Activated CD4-positive, alpha-beta memory T cell treated with anti-CD3 and anti-CD28 coated beads for 36 hours (primary cell): ENCODE measurements at regions not wholly inside any gene's neighbourhood (a gene's known extent, or its start where the extent isn't known, plus 50 kb on each side); places are given as distances from the start of the nearest gene placed in this dataset.
"Not testable (repeated sequence)": the region's sequence is repeated elsewhere in the genome, so short reads cannot be mapped to it uniquely, and the experiment has no call there.

Experiments
- CTCF ChIA-PET: fragments of 350-600 bp; sonication (Branson Sonifier 250); formaldehyde crosslinking; loops from one replicate; lab custom pipeline; 2021; ENCODE audit warnings: antibody characterized with exemption, inconsistent platforms; lab: Charles Lee
- POLR2A ChIA-PET: fragments of 350-600 bp; sonication (Branson Sonifier 250); formaldehyde crosslinking; loops from one replicate; lab custom pipeline; 2021; ENCODE audit warnings: antibody characterized with exemption; lab: Charles Lee
- DNase-seq: peaks from one replicate; pipeline ENCODE4 v3.0.0-alpha.2; 2020
- H3K27ac Mint-ChIP-seq: one replicate; pipeline ENCODE4 v1.8.0; 2021; ENCODE audit warnings: mixed read lengths
- H3K27me3 Mint-ChIP-seq: one replicate; pipeline ENCODE4 v1.8.0; 2021; ENCODE audit warnings: mixed read lengths
- H3K36me3 Mint-ChIP-seq: one replicate; pipeline ENCODE4 v1.8.0; 2021; ENCODE audit warnings: mixed read lengths
- H3K4me1 Mint-ChIP-seq: one replicate; pipeline ENCODE4 v1.8.0; 2021; ENCODE audit warnings: low read depth, mixed read lengths
- H3K4me3 Mint-ChIP-seq: one replicate; pipeline ENCODE4 v1.8.0; 2021; ENCODE audit warnings: mild to moderate bottlenecking, mixed read lengths
- H3K9me3 Mint-ChIP-seq: one replicate; pipeline ENCODE4 v1.8.0; 2021; ENCODE audit warnings: mixed read lengths
- intact Hi-C: fragments of 100-400 bp; cut with micrococcal nuclease; formaldehyde crosslinking; loops from one replicate; pipeline ENCODE4 v1.15.1; 2023

DNA sequence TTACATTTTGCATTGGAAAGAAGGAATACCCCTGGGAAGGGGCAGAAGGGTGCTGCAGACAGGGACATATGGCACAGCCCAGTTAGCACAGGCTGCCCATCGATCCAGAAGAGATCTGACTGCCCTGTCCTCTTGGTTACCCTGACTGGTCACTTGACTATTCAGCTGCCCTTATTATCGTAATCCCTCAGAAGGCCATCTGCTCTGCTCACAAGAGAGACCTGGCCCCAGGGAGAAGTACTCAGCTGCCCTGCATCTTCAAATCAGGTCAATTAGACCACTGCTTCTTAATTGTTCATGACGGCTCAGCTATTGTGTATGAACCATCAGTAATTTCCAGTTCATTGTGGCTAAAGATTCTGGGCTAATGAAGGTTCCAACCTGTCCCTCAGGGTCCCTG, 345.0 kb downstream of the TLE1 start:
- POLR2A ChIA-PET, result no interaction called here
- intact Hi-C loops, result no loop called here

DNA sequence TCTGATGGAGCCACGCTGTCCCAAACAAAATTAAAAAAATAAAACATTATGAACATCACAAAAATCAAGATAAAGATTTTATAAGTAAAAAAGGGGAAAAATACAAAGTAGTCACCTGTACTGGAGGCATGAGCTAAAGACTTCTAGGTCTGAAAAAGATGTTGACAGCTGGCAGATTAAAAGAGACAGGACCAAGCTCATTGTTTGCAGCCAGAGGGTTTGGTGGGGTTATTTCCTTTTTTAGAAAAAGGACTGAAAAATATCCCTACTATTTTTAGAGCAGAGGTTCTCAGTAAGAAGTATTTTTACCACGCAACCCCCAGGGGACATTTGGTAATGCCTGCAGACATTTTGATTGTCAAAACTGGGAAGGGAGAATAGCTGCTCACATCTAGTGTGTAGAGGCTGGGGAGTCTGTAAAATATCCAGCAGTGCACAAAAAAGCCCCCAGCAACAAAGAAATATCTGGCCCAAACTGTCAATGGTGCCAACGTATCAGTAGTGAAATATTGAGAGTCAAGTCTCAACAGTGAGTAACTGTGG, 353.4 kb downstream of the TLE1 start:
- CTCF ChIA-PET, result no interaction called here
- no peaks in the 10 kb centered on the region for H3K36me3 Mint-ChIP-seq
- no peak overlapping the region for H3K4me3 Mint-ChIP-seq
- no peak for DNase-seq
- no peak overlapping the region for H3K27ac Mint-ChIP-seq
- peaks cover 36% of the 10 kb centered on the region for H3K9me3 Mint-ChIP-seq
- intact Hi-C loops, result no loop called here
- POLR2A ChIA-PET, result no interaction called here
- H3K27me3 Mint-ChIP-seq, result no peaks in the 10 kb centered on the region
- no peaks in the 10 kb centered on the region for H3K4me1 Mint-ChIP-seq

More for the DNA sequence above, 345.0 kb downstream of the TLE1 start:
- no peak for DNase-seq
- H3K9me3 Mint-ChIP-seq, result peaks cover 22% of the 10 kb centered on the region
- no peak overlapping the region for H3K4me3 Mint-ChIP-seq
- H3K27me3 Mint-ChIP-seq, result no peaks in the 10 kb centered on the region
- H3K27ac Mint-ChIP-seq, result no peak overlapping the region
- CTCF ChIA-PET, result no interaction called here
- H3K36me3 Mint-ChIP-seq, result no peaks in the 10 kb centered on the region
- no peaks in the 10 kb centered on the region for H3K4me1 Mint-ChIP-seq

DNA sequence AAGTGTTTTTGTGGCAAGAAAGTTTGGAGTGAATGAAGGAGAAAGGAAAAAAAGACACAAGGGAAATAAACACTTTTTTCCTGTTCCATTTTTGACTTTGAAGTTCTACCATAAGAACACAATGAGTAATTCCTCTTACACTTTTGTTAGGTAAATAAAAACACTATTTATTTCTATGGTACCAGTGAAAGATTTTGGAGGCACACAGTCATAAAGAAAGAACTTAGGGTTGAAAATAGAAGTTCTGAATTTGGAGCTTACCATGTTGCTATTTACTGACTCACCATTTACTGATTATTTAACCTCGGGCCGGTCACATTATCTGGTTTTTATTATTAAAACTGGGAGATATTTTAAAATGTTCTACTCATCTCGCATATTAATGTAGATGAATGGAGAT, 367.8 kb downstream of the TLE1 start:
- Mint-ChIP-seq H3K27ac (no peak overlapping the region), H3K9me3 (peaks cover 28% of the 10 kb centered on the region), H3K4me3 (no peak overlapping the region), H3K27me3 (no peaks in the 10 kb centered on the region), H3K4me1 (no peaks in the 10 kb centered on the region), H3K36me3 (no peaks in the 10 kb centered on the region)
- CTCF ChIA-PET, result no interaction called here
- intact Hi-C loops, result no loop called here
- POLR2A ChIA-PET, result no interaction called here
- no peak for DNase-seq

DNA sequence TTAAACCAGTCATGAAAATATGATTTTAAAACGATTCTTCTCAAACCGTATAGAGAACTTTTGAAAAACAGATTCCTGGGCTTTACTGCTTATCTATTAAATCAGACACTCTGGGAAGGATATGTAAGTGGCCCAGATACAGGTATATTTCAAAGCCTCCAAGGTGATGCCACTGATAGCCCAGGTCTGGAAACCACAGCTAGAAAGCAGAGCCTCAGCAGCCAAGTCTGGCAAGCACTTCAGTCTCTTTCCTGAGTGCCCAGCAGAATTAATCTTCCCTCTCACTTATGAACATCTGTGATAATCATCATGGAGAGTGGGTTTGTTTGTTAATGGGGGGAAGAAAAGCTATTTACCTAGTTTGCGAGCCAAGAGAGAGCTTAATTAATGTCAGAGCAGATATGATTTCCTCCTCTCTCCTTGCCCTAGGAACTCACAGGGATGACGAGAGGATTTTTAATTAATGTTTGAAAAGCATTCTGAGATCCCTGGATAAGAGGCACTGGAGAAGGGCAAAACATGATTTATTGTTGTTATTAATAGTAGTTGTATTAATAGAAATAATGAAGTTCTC, 368.4 kb downstream of the TLE1 start:
- Mint-ChIP-seq H3K4me3 (no peak overlapping the region), H3K36me3 (no peaks in the 10 kb centered on the region), H3K4me1 (no peaks in the 10 kb centered on the region), H3K27ac (no peak overlapping the region), H3K9me3 (peaks cover 25% of the 10 kb centered on the region), H3K27me3 (no peaks in the 10 kb centered on the region)
- intact Hi-C loops, result no loop called here
- CTCF ChIA-PET, result no interaction called here
- DNase-seq, result no peak
- POLR2A ChIA-PET, result no interaction called here

DNA sequence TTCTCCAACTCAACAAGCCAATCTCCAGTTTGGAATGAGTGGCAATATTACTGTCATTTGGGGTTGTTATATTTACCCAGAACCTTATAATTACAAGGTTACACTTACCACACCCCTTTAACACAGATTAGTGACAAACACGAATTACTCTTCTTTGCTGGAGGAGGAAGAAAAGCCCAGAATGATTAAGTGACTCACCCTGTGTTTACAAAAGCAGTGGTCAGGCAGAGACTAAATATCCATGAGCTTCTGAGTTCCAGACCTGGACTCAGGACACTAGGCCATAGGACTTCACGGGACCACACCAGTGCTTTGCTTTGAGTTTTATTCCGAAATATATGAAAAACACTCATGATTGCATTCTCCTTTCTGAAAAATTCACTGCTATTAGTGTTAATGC, 370.8 kb downstream of the TLE1 start:
- no peaks in the 10 kb centered on the region for H3K4me1 Mint-ChIP-seq
- no peak overlapping the region for H3K4me3 Mint-ChIP-seq
- H3K9me3 Mint-ChIP-seq, result peaks cover 39% of the 10 kb centered on the region
- no peaks in the 10 kb centered on the region for H3K27me3 Mint-ChIP-seq
- ChIA-PET CTCF (no interaction called here), POLR2A (no interaction called here)
- no peaks in the 10 kb centered on the region for H3K36me3 Mint-ChIP-seq
- DNase-seq, result no peak
- no peak overlapping the region for H3K27ac Mint-ChIP-seq
- intact Hi-C loops, result no loop called here

DNA sequence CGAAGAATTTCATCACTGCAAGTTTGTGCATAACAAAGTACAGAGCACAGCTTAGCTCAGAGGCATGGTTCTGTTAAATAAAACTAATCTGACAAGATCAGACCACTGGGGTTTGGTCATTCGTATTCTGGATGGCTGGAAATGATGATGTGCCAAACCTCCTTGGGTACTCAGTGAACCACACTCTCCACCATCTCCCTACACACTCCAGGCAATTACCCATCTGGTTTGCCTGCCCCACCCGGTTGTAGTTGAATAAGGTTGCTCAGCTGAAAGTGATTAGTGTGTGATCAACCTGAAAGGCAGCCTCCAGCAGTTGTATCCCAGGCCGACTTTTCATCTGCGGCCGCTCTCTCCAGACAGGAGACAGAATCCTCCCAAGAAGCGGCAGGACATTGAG, 371.4 kb downstream of the TLE1 start:
- Mint-ChIP-seq H3K27ac (no peak overlapping the region), H3K4me1 (no peaks in the 10 kb centered on the region), H3K9me3 (peaks cover 38% of the 10 kb centered on the region), H3K27me3 (no peaks in the 10 kb centered on the region), H3K36me3 (no peaks in the 10 kb centered on the region), H3K4me3 (no peak overlapping the region)
- ChIA-PET POLR2A (no interaction called here), CTCF (no interaction called here)
- intact Hi-C loops, result no loop called here
- no peak for DNase-seq

DNA sequence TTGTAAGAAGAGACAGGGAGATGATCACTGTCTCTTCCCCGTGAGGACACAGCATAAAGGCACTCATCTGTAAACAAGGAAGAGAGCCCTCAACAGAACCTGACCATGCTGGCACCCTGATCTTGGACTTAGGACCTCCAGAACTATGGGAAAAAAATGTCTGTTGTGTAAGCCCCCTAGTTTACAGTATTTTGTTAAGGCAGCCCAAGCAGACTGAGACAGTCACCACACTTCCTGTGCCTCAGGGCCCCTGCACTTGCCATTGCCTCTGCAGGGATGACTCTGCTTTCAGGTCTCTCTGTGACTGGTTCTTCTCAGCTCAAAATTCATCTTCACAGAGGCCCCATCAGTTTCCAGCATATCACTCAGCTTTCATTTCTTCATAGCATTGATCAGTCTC, 372.1 kb downstream of the TLE1 start:
- DNase-seq, result no peak
- Mint-ChIP-seq H3K27ac (no peak overlapping the region), H3K4me1 (no peaks in the 10 kb centered on the region), H3K4me3 (no peak overlapping the region), H3K9me3 (peaks cover 36% of the 10 kb centered on the region), H3K36me3 (no peaks in the 10 kb centered on the region), H3K27me3 (no peaks in the 10 kb centered on the region)
- CTCF ChIA-PET, result no interaction called here
- POLR2A ChIA-PET, result no interaction called here
- intact Hi-C loops, result no loop called here

DNA sequence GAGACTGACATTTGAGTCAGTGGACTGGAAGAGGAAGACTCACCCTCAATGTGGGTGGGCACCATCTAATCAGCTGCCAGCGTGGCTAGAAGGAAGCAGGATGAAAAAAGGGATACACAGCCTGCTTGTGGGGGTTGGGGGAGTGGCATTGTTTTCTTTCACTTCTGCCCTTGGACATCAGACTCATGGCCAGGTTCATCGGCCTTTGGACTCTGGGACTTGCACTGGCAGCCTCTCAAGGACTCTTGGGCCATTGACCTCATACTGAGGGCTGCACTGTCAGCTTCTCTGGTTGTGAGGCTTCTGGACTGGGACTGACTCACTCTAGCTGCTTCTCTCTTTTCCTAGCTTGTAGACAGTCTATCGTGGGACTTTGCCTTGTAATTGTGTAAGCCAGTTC, 374.9 kb downstream of the TLE1 start:
- H3K27me3 Mint-ChIP-seq, result no peaks in the 10 kb centered on the region
- no peak for DNase-seq
- CTCF ChIA-PET, result no interaction called here
- H3K36me3 Mint-ChIP-seq, result no peaks in the 10 kb centered on the region
- H3K27ac Mint-ChIP-seq, result no peak overlapping the region
- intact Hi-C loops, result no loop called here
- POLR2A ChIA-PET, result no interaction called here
- peaks cover 41% of the 10 kb centered on the region for H3K9me3 Mint-ChIP-seq
- H3K4me1 Mint-ChIP-seq, result no peaks in the 10 kb centered on the region
- H3K4me3 Mint-ChIP-seq, result no peak overlapping the region

DNA sequence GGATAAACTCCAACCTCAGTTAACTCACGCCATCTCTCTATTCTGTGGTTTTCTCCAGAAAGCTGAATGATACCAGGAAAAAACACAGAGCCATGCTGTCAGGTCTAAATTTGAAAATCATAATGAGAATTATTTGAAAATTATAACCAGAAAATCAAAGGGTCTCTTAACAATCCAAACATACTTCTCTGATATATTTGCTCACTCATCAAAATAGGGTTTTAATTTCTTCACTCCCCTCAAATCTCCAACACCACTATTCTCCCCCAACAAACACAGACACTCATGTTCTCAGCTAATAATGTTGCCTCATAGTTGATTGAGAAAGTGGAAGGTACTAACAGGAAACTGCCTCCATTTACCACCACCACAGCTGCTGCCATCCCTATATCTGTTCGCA, 375.5 kb downstream of the TLE1 start:
- no peaks in the 10 kb centered on the region for H3K4me1 Mint-ChIP-seq
- intact Hi-C loops, result no loop called here
- POLR2A ChIA-PET, result no interaction called here
- no peaks in the 10 kb centered on the region for H3K27me3 Mint-ChIP-seq
- CTCF ChIA-PET, result no interaction called here
- DNase-seq, result no peak
- H3K27ac Mint-ChIP-seq, result no peak overlapping the region
- no peaks in the 10 kb centered on the region for H3K36me3 Mint-ChIP-seq
- H3K4me3 Mint-ChIP-seq, result no peak overlapping the region
- H3K9me3 Mint-ChIP-seq, result peaks cover 42% of the 10 kb centered on the region

DNA sequence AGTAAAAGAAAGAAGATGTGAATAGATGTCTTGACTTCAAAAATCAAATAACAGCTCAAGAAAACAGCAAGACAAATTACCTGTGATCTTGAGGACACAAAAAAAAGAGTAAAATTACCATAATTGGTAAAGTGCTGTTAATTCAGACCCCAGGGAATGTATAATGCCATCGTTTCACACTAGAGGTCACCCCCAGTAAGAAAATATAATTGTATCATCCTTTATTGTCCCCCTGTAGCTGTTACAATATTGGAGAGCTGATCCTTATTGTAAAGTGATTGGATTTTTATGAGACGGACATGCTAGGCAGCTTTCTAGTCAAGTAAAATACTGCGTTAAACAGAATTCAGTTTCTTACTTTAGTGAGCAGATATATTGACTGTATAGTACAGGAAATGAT, 377.0 kb downstream of the TLE1 start:
- ChIA-PET CTCF (no interaction called here), POLR2A (no interaction called here)
- H3K27ac Mint-ChIP-seq, result no peak overlapping the region
- no peaks in the 10 kb centered on the region for H3K4me1 Mint-ChIP-seq
- H3K36me3 Mint-ChIP-seq, result no peaks in the 10 kb centered on the region
- peaks cover 45% of the 10 kb centered on the region for H3K9me3 Mint-ChIP-seq
- intact Hi-C loops, result no loop called here
- no peak for DNase-seq
- H3K27me3 Mint-ChIP-seq, result no peaks in the 10 kb centered on the region
- H3K4me3 Mint-ChIP-seq, result no peak overlapping the region

DNA sequence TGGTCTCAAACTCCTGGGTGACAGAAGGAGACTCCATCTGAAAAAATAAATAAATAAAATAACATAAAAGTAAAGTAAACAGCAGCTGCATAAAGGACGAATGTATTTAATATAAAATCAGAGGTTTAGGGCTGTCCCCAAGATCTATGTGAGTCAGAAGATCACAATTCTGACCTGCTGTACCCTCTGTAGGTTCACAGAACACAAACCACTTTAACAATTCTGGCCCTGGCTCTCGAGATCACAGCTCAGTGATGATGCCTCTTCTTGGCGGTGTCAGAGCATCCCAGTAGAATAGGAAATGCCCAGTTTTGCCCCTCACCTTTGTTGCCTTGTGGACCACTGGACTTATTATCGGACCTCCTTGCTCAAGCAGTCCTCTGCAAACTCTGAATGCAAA, 380.9 kb downstream of the TLE1 start:
- no peak for DNase-seq
- ChIA-PET CTCF (no interaction called here), POLR2A (no interaction called here)
- intact Hi-C loops, result no loop called here
- Mint-ChIP-seq H3K4me1 (no peaks in the 10 kb centered on the region), H3K27me3 (no peaks in the 10 kb centered on the region), H3K9me3 (peaks cover 30% of the 10 kb centered on the region), H3K36me3 (no peaks in the 10 kb centered on the region), H3K4me3 (no peak overlapping the region), H3K27ac (no peak overlapping the region)

DNA sequence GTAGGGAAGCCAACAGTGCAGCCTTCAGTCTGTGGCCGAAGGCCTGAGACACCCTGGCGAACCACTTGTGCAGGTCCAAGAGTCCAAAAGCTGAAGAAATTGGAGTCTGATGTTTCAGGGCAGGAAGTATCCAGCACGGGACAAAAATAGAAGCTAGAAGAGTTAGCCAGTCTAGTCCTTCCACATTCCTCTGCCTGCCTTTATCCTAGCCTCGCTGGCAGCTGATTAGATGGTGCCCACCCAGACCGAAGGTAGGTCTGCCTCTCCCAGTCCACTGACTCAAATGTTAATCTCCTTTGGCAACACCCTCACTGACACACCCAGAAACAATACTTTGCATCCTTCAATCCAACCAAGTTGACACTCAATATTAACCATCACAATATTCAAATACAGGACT, 381.6 kb downstream of the TLE1 start:
- POLR2A ChIA-PET, H3K27me3 Mint-ChIP-seq, CTCF ChIA-PET, intact Hi-C loops, H3K27ac Mint-ChIP-seq, H3K36me3 Mint-ChIP-seq, DNase-seq, H3K4me3 Mint-ChIP-seq, H3K4me1 Mint-ChIP-seq: not testable (repeated sequence)
- peaks cover 27% of the 10 kb centered on the region for H3K9me3 Mint-ChIP-seq

DNA sequence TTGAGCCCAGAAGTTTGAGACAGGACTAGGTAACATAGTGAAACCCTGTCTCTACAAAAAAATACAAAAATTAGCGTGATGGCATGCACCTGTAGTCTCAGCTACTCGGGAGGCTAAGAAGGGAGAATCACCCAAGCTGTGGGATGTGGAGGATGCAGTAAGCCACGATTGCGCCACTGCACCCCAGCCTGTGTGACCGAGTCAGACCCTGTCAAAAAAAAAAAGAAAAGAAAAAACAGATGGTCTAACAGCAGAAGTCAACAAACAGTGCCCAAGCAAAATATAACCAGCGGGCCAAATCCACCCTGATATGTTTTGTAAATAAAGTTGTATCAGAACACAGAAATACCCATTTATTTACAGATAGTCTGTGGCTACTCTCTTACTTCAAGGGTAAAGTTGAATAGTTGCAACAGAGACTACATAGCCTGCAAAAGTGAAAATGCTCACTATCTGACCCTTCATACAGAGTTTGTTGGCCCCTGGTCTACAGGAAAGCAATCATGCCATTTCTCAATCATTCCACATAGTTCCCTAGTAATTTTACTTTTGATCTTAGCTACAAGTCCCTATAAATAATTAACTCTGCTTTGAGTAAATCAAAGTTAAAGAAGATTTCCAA, 383.7 kb downstream of the TLE1 start:
- Mint-ChIP-seq H3K4me1 (no peaks in the 10 kb centered on the region), H3K27ac (no peak overlapping the region), H3K4me3 (no peak overlapping the region), H3K27me3 (no peaks in the 10 kb centered on the region), H3K9me3 (peaks cover 27% of the 10 kb centered on the region), H3K36me3 (no peaks in the 10 kb centered on the region)
- intact Hi-C loops, result no loop called here
- POLR2A ChIA-PET, result interaction anchor here (0.6 kb wide), 1 partner anchor 300 kb away, joined by 3 read pairs; no protein-coding TSS in a partner anchor
- DNase-seq, result no peak
- CTCF ChIA-PET, result no interaction called here
